Keratinocyte (primary cell): ENCODE measurements at regions not wholly inside any gene's neighbourhood (a gene's known extent, or its start where the extent isn't known, plus 50 kb on each side); places are given as distances from the start of the nearest gene placed in this dataset.

Source experiments
- DNase-seq: peaks from one replicate; pipeline ENCODE4 v3.0.0-alpha.2; 2011; ENCODE audit warnings: low read depth, missing footprints, low spot score
- FAIRE-seq: peaks from 2 replicates; lab custom pipeline; 2011; peaks lifted over from hg19 to GRCh38; lab: Jason Lieb, UNC
- H2AFZ ChIP-seq: 2 replicates; pipeline ENCODE4 v1.6.0; 2012; ENCODE audit warnings: low read length, control low read depth, inconsistent platforms; ENCODE audit not compliant: control insufficient read depth
- H3K27ac ChIP-seq: 2 replicates; pipeline ENCODE4 v1.5.1; 2011; ENCODE audit warnings: low read length; ENCODE audit not compliant: control insufficient read depth, insufficient read depth
- H3K27me3 ChIP-seq: 3 replicates; pipeline ENCODE4 v1.6.0; 2011; ENCODE audit warnings: low read length; ENCODE audit not compliant: control insufficient read depth, insufficient read depth; ENCODE audit errors: extremely low read depth
- H3K36me3 ChIP-seq, 2 experiments: 2 replicates in 1 of 2; 3 replicates in 1 of 2; pipeline ENCODE4 v1.5.1; 2011; ENCODE audit warnings: low read length in 2 of 2, mild to moderate bottlenecking in 1 of 2; ENCODE audit not compliant: control insufficient read depth in 2 of 2, insufficient read depth in 2 of 2; ENCODE audit errors: extremely low read depth in 1 of 2
- H3K4me1 ChIP-seq: 3 replicates; pipeline ENCODE4 v1.5.1; 2011; ENCODE audit warnings: low read length; ENCODE audit not compliant: control insufficient read depth, insufficient read depth; ENCODE audit errors: extremely low read depth
- H3K4me2 ChIP-seq: 3 replicates; pipeline ENCODE4 v1.6.0; 2011; ENCODE audit warnings: low read depth, low read length; ENCODE audit not compliant: control insufficient read depth, insufficient read depth; ENCODE audit errors: extremely low read depth
- H3K4me3 ChIP-seq, 3 experiments: fragments of 200-600 bp in 1 of 3; sonication (generic) in 1 of 3; 2 replicates in 2 of 3; 3 replicates in 1 of 3; pipeline ENCODE4 v1.5.1; 2011 to 2016; ENCODE audit warnings: low read length in 3 of 3, mild to moderate bottlenecking in 3 of 3, control low read depth in 2 of 3, inconsistent platforms in 1 of 3, low read depth in 1 of 3, mixed read lengths in 1 of 3, mixed run types in 1 of 3, moderate library complexity in 1 of 3; ENCODE audit not compliant: control insufficient read depth in 2 of 3, insufficient read depth in 2 of 3; ENCODE audit errors: extremely low read depth in 1 of 3
- H3K79me2 ChIP-seq: 2 replicates; pipeline ENCODE4 v1.6.0; 2012; ENCODE audit warnings: low read length; ENCODE audit not compliant: control insufficient read depth, insufficient read depth
- H3K9ac ChIP-seq: 3 replicates; pipeline ENCODE4 v1.6.0; 2011; ENCODE audit warnings: low read length; ENCODE audit not compliant: control insufficient read depth, insufficient read depth; ENCODE audit errors: extremely low read depth
- H3K9me1 ChIP-seq: 3 replicates; pipeline ENCODE4 v1.6.0; 2011; ENCODE audit warnings: low read length; ENCODE audit not compliant: control insufficient read depth, insufficient read depth; ENCODE audit errors: extremely low read depth
- H3K9me3 ChIP-seq: 2 replicates; pipeline ENCODE4 v1.5.1; 2012; ENCODE audit warnings: low read depth, low read length; ENCODE audit not compliant: control insufficient read depth
- H4K20me1 ChIP-seq: 3 replicates; pipeline ENCODE4 v1.6.0; 2011; ENCODE audit warnings: low read length; ENCODE audit not compliant: control insufficient read depth, insufficient read depth; ENCODE audit errors: extremely low read depth
- EZH2 ChIP-seq: IDR thresholded peaks from one replicate; pipeline ENCODE4 v1.6.1; 2012; ENCODE audit warnings: inconsistent platforms, mild to moderate bottlenecking, low read length, moderate library complexity
- dilution Hi-C: fragments of 300-500 bp; cut with MboI; formaldehyde crosslinking; loops from one replicate; pipeline ENCODE4 v1.7.0; 2020; ENCODE audit warnings: low sequenced_read_pairs; ENCODE audit not compliant: extremely low pct_ligation_motif_present
- TF ChIP-seq, protein P1 (sequence below), 3 experiments: IDR thresholded peaks in 1 of 3; conservative IDR thresholded peaks in 1 of 3; optimal IDR thresholded peaks in 1 of 3; 2 replicates in 2 of 3; 3 replicates in 1 of 3; pipeline versions ENCODE3 to v1.5.1; 2011; ENCODE audit warnings: low read length in 3 of 3, mild to moderate bottlenecking in 3 of 3, moderate library complexity in 2 of 3, control low read depth in 1 of 3, inconsistent platforms in 1 of 3; ENCODE audit not compliant: insufficient read depth in 2 of 3; ENCODE audit errors: extremely low read depth in 1 of 3

DNA sequence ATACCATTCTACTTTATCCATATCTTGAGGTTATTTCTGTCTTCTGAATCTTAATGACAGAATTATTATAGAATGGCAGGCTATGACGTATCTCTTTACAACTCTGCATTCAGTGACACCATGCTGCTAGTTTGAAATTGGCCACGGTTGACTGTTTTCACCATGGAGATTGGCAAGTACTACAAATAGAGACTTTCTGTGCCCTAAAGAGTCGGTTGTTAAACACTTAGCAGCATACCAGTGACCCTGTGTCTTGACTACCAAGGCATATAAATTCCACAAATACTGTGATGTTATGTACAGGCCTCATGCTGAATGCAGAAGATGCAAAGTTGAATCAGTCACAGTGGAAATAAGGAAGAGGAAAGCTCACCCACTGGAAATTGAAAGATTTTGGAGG, 67.0 kb upstream of the CADPS start:
- Histone ChIP-seq H3K9me3 (no peaks in the 10 kb centered on the region), H3K27ac (no peak overlapping the region), H3K36me3 (no peaks in the 10 kb centered on the region), H3K4me2 (no peak overlapping the region), H3K4me1 (no peaks in the 10 kb centered on the region), H2AFZ (no peak overlapping the region), H4K20me1 (no peaks in the 10 kb centered on the region), H3K9ac (no peak overlapping the region), H3K27me3 (no peaks in the 10 kb centered on the region), H3K79me2 (no peaks in the 10 kb centered on the region), H3K9me1 (no peaks in the 10 kb centered on the region), H3K4me3 (no peak overlapping the region)
- TF ChIP-seq, protein P1, sequence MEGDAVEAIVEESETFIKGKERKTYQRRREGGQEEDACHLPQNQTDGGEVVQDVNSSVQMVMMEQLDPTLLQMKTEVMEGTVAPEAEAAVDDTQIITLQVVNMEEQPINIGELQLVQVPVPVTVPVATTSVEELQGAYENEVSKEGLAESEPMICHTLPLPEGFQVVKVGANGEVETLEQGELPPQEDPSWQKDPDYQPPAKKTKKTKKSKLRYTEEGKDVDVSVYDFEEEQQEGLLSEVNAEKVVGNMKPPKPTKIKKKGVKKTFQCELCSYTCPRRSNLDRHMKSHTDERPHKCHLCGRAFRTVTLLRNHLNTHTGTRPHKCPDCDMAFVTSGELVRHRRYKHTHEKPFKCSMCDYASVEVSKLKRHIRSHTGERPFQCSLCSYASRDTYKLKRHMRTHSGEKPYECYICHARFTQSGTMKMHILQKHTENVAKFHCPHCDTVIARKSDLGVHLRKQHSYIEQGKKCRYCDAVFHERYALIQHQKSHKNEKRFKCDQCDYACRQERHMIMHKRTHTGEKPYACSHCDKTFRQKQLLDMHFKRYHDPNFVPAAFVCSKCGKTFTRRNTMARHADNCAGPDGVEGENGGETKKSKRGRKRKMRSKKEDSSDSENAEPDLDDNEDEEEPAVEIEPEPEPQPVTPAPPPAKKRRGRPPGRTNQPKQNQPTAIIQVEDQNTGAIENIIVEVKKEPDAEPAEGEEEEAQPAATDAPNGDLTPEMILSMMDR (optimal IDR thresholded peaks at IDR 0.05 in 1 of 3, IDR thresholded peaks at IDR 0.05 in 1 of 3, conservative IDR thresholded peaks at IDR 0.05 in 1 of 3; ENCODE audit: extremely low read depth in 1 of 3, insufficient read depth in 2 of 3, low read length in 3 of 3), result no peak
- DNase-seq (no peak), FAIRE-seq (no peak)
- dilution Hi-C loops, result no loop called here

DNA sequence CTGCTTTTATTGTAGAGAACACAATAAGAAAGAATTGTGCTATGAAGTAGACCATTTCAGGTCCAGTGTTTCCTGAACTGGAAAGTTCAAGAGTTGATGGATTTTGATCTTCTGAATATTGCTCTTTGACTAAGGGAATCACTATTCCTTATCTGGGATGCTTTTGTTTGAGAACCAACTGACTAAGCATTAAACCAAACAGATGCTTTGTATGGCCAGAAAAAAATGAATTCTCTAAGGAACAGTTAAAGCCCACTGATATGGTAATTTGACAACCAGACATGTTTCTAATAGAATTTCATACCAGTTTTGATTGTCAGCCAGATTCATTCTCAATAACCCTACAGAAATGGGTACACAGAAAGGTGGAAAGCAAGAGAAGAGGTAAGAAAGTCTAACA, 67.5 kb upstream of the CADPS start:
- no peaks in the 10 kb centered on the region for H3K27me3 ChIP-seq
- no peak for FAIRE-seq
- no peaks in the 10 kb centered on the region for H3K4me1 ChIP-seq
- no peak overlapping the region for H2AFZ ChIP-seq
- no peaks in the 10 kb centered on the region for H3K9me3 ChIP-seq
- H3K9ac ChIP-seq, result no peak overlapping the region
- H3K4me3 ChIP-seq, result no peak overlapping the region
- dilution Hi-C loops, result no loop called here
- no peaks in the 10 kb centered on the region for H3K79me2 ChIP-seq
- no peak overlapping the region for H3K27ac ChIP-seq
- H3K9me1 ChIP-seq, result no peaks in the 10 kb centered on the region
- H3K36me3 ChIP-seq, result no peaks in the 10 kb centered on the region
- no peak for TF ChIP-seq EZH2
- TF ChIP-seq, protein P1 (optimal IDR thresholded peaks at IDR 0.05 in 1 of 3, IDR thresholded peaks at IDR 0.05 in 1 of 3, conservative IDR thresholded peaks at IDR 0.05 in 1 of 3; ENCODE audit: extremely low read depth in 1 of 3, insufficient read depth in 2 of 3, low read length in 3 of 3), result no peak
- DNase-seq, result no peak
- H3K4me2 ChIP-seq, result no peak overlapping the region
- no peaks in the 10 kb centered on the region for H4K20me1 ChIP-seq
